Activated CD8-positive, alpha-beta T cell treated with anti-CD3 and anti-CD28 coated beads for 36 hours (primary cell): ENCODE measurements at regions not wholly inside any gene's neighbourhood (a gene's known extent, or its start where the extent isn't known, plus 50 kb on each side); places are given as distances from the start of the nearest gene placed in this dataset.

Experiments
- ATAC-seq: fragments of 200-7000 bp; cut with Tn5 transposase; one replicate; pipeline ENCODE4 v1.10.0; 2021; ENCODE audit warnings: mild to moderate bottlenecking, moderate library complexity
- CTCF ChIA-PET: fragments of 350-600 bp; sonication (Branson Sonifier 250); formaldehyde crosslinking; loops from one replicate; lab custom pipeline; 2021; ENCODE audit warnings: antibody characterized with exemption; lab: Charles Lee
- POLR2A ChIA-PET: fragments of 350-600 bp; sonication (Branson Sonifier 250); formaldehyde crosslinking; loops from one replicate; lab custom pipeline; 2021; ENCODE audit warnings: antibody characterized with exemption; lab: Charles Lee
- DNase-seq: peaks from one replicate; pipeline ENCODE4 v3.0.0-alpha.2; 2020
- H3K27ac Mint-ChIP-seq: one replicate; pipeline ENCODE4 v1.8.0; 2021; ENCODE audit warnings: mild to moderate bottlenecking, mixed read lengths
- H3K27me3 Mint-ChIP-seq: one replicate; pipeline ENCODE4 v1.8.0; 2021; ENCODE audit warnings: mixed read lengths
- H3K36me3 Mint-ChIP-seq: one replicate; pipeline ENCODE4 v1.8.0; 2021; ENCODE audit warnings: low read depth, mixed read lengths
- H3K4me1 Mint-ChIP-seq: one replicate; pipeline ENCODE4 v1.8.0; 2021; ENCODE audit warnings: low read depth, mixed read lengths
- H3K4me3 Mint-ChIP-seq: one replicate; pipeline ENCODE4 v1.8.0; 2021; ENCODE audit warnings: mild to moderate bottlenecking, moderate library complexity, mixed read lengths
- H3K9me3 Mint-ChIP-seq: one replicate; pipeline ENCODE4 v1.8.0; 2021; ENCODE audit warnings: mixed read lengths
- CTCF ChIP-seq: fragments of 200-600 bp; IDR thresholded peaks from one replicate; pipeline ENCODE4 v1.8.0; 2022; ENCODE audit warnings: antibody characterized with exemption, mild to moderate bottlenecking
- intact Hi-C: fragments of 100-400 bp; cut with micrococcal nuclease; formaldehyde crosslinking; loops from one replicate; pipeline ENCODE4 v1.10.0; 2022

- no peak for ATAC-seq
- ChIA-PET POLR2A (no interaction called here), CTCF (no interaction called here)
- H3K36me3 Mint-ChIP-seq: no peaks in the 10 kb centered on the region
- TF ChIP-seq CTCF: no peak
- no peak overlapping the region for H3K27ac Mint-ChIP-seq
- H3K27me3 Mint-ChIP-seq: peaks cover 14% of the 10 kb centered on the region
- no peaks in the 10 kb centered on the region for H3K9me3 Mint-ChIP-seq
- H3K4me1 Mint-ChIP-seq: no peaks in the 10 kb centered on the region
- intact Hi-C loops: no loop called here
- no peak overlapping the region for H3K4me3 Mint-ChIP-seq
- no peak for DNase-seq
These were observed 119.4 kb downstream of the TMEM18 start for GRCh38 chr2:557635-558301.

GRCh38 chr2:556485-556884 is 120.7 kb downstream of the TMEM18 start:
- DNase-seq: no peak
- CTCF ChIA-PET: no interaction called here
- H3K9me3 Mint-ChIP-seq: no peaks in the 10 kb centered on the region
- H3K27me3 Mint-ChIP-seq: peaks cover 12% of the 10 kb centered on the region
- TF ChIP-seq CTCF: no peak
- POLR2A ChIA-PET: no interaction called here
- intact Hi-C loops: no loop called here
- ATAC-seq: no peak
- H3K27ac Mint-ChIP-seq: no peak overlapping the region
- no peaks in the 10 kb centered on the region for H3K36me3 Mint-ChIP-seq
- no peaks in the 10 kb centered on the region for H3K4me1 Mint-ChIP-seq
- no peak overlapping the region for H3K4me3 Mint-ChIP-seq

- H3K27ac Mint-ChIP-seq: no peak overlapping the region
- intact Hi-C loops: no loop called here
- POLR2A ChIA-PET: no interaction called here
These were observed 121.9 kb downstream of the TMEM18 start for GRCh38 chr2:555164-555922.

GRCh38 chr2:554444-554843 is 122.8 kb downstream of the TMEM18 start:
- DNase-seq (no peak), ATAC-seq (no peak)
- Mint-ChIP-seq H3K36me3 (no peaks in the 10 kb centered on the region), H3K4me3 (no peak overlapping the region), H3K4me1 (no peaks in the 10 kb centered on the region), H3K9me3 (no peaks in the 10 kb centered on the region), H3K27ac (no peak overlapping the region), H3K27me3 (peaks cover 11% of the 10 kb centered on the region)
- POLR2A ChIA-PET: no interaction called here
- intact Hi-C loops: no loop called here
- no peak for TF ChIP-seq CTCF
- CTCF ChIA-PET: no interaction called here

More at GRCh38 chr2:555164-555922, 121.9 kb downstream of the TMEM18 start:
- no peak for ATAC-seq
- no peak overlapping the region for H3K4me3 Mint-ChIP-seq
- no peaks in the 10 kb centered on the region for H3K4me1 Mint-ChIP-seq
- no peak for TF ChIP-seq CTCF
- no peak for DNase-seq
- CTCF ChIA-PET: no interaction called here
- H3K27me3 Mint-ChIP-seq: peaks cover 11% of the 10 kb centered on the region
- no peaks in the 10 kb centered on the region for H3K36me3 Mint-ChIP-seq
- H3K9me3 Mint-ChIP-seq: no peaks in the 10 kb centered on the region

- Mint-ChIP-seq H3K4me3 (no peak overlapping the region), H3K4me1 (no peaks in the 10 kb centered on the region), H3K27me3 (peaks cover 3% of the 10 kb centered on the region), H3K9me3 (no peaks in the 10 kb centered on the region), H3K27ac (no peak overlapping the region), H3K36me3 (no peaks in the 10 kb centered on the region)
- CTCF ChIA-PET: no interaction called here
- intact Hi-C loops: no loop called here
- POLR2A ChIA-PET: no interaction called here
- DNase-seq (no peak), ATAC-seq (no peak)
- TF ChIP-seq CTCF: no peak
These were observed 124.3 kb downstream of the TMEM18 start for GRCh38 chr2:552906-553305.
